H9 (cell line): ENCODE measurements at regions not wholly inside any gene's neighbourhood (a gene's known extent, or its start where the extent isn't known, plus 50 kb on each side); places are given as distances from the start of the nearest gene placed in this dataset.

Source experiments
- DNase-seq: peaks from one replicate; pipeline ENCODE4 v3.0.0-alpha.2; 2017
- H2AFZ ChIP-seq: one replicate; pipeline ENCODE4 v1.6.1; 2013; ENCODE audit warnings: mild to moderate bottlenecking, low read length, control low read depth, moderate library complexity
- H2AK5ac ChIP-seq: 2 replicates; pipeline ENCODE4 v1.6.1; 2013; ENCODE audit warnings: low read length, control low read depth, mixed read lengths; ENCODE audit not compliant: insufficient read length
- H2BK120ac ChIP-seq: one replicate; pipeline ENCODE4 v1.6.1; 2013; ENCODE audit warnings: low read depth, mild to moderate bottlenecking, low read length, control low read depth, inconsistent platforms; ENCODE audit not compliant: poor library complexity, severe bottlenecking
- H2BK12ac ChIP-seq: 2 replicates; pipeline ENCODE4 v1.6.1; 2013; ENCODE audit warnings: low read length, control low read depth, mixed read lengths, low read depth; ENCODE audit not compliant: insufficient read length
- H2BK15ac ChIP-seq: 2 replicates; pipeline ENCODE4 v1.6.1; 2013; ENCODE audit warnings: low read depth, low read length, control low read depth
- H2BK20ac ChIP-seq: one replicate; pipeline ENCODE4 v1.6.1; 2013; ENCODE audit warnings: low read depth, mild to moderate bottlenecking, low read length, control low read depth, inconsistent platforms; ENCODE audit not compliant: poor library complexity, severe bottlenecking
- H2BK5ac ChIP-seq: 2 replicates; pipeline ENCODE4 v1.6.1; 2013; ENCODE audit warnings: low read length, control low read depth, mixed read lengths; ENCODE audit not compliant: insufficient read length
- H3K14ac ChIP-seq: 2 replicates; pipeline ENCODE4 v1.6.1; 2013; ENCODE audit warnings: low read length, control low read depth; ENCODE audit not compliant: insufficient read depth
- H3K18ac ChIP-seq: 2 replicates; pipeline ENCODE4 v1.6.1; 2013; ENCODE audit warnings: low read depth, mild to moderate bottlenecking, mixed read lengths, low read length, control low read depth; ENCODE audit not compliant: insufficient read length
- H3K23ac ChIP-seq: 2 replicates; pipeline ENCODE4 v1.6.1; 2013; ENCODE audit warnings: low read length, control low read depth, mixed read lengths, low read depth; ENCODE audit not compliant: insufficient read length
- H3K23me2 ChIP-seq: 2 replicates; pipeline ENCODE4 v1.6.1; 2013; ENCODE audit warnings: low read depth, mild to moderate bottlenecking, mixed read lengths, low read length, control low read depth; ENCODE audit not compliant: insufficient read length, poor library complexity, severe bottlenecking
- H3K27ac ChIP-seq: 2 replicates; pipeline ENCODE4 v1.5.1; 2013; ENCODE audit warnings: low read length, control low read depth, mixed read lengths, low read depth; ENCODE audit not compliant: insufficient read length
- H3K27me3 ChIP-seq: 2 replicates; pipeline ENCODE4 v1.6.1; 2013; ENCODE audit warnings: low read length, control low read depth, inconsistent platforms; ENCODE audit not compliant: insufficient read depth
- H3K4ac ChIP-seq: 2 replicates; pipeline ENCODE4 v1.6.1; 2013; ENCODE audit warnings: low read depth, mild to moderate bottlenecking, control low read depth, inconsistent platforms, low read length, moderate library complexity
- H3K4me1 ChIP-seq: 2 replicates; pipeline ENCODE4 v1.6.1; 2013; ENCODE audit warnings: low read length, control low read depth, inconsistent platforms; ENCODE audit not compliant: insufficient read depth
- H3K4me2 ChIP-seq: 2 replicates; pipeline ENCODE4 v1.6.1; 2013; ENCODE audit warnings: low read length, control low read depth, mixed read lengths; ENCODE audit not compliant: insufficient read length, insufficient read depth
- H3K56ac ChIP-seq: 2 replicates; pipeline ENCODE4 v1.6.1; 2013; ENCODE audit warnings: low read depth, mild to moderate bottlenecking, mixed read lengths, low read length, control low read depth; ENCODE audit not compliant: insufficient read length
- H3K79me1 ChIP-seq: 2 replicates; pipeline ENCODE4 v1.6.1; 2013; ENCODE audit warnings: low read depth, mild to moderate bottlenecking, moderate library complexity, low read length, control low read depth, inconsistent platforms; ENCODE audit not compliant: insufficient read depth, poor library complexity, severe bottlenecking
- H3K79me2 ChIP-seq: 2 replicates; pipeline ENCODE4 v1.6.1; 2013; ENCODE audit warnings: low read length, control low read depth, inconsistent platforms; ENCODE audit not compliant: insufficient read depth
- H3K9ac ChIP-seq: 2 replicates; pipeline ENCODE4 v1.6.1; 2013; ENCODE audit warnings: low read length, control low read depth, mixed read lengths; ENCODE audit not compliant: insufficient read length; ENCODE audit errors: extremely low read depth
- H3K9me3 ChIP-seq: one replicate; pipeline ENCODE4 v1.6.1; 2013; ENCODE audit warnings: low read depth, low read length, inconsistent platforms; ENCODE audit not compliant: control insufficient read depth
- H3T11ph ChIP-seq: one replicate; pipeline ENCODE4 v1.6.1; 2013; ENCODE audit warnings: mild to moderate bottlenecking, low read length, control low read depth, inconsistent platforms
- H4K20me1 ChIP-seq: one replicate; pipeline ENCODE4 v1.6.1; 2013; ENCODE audit not compliant: control insufficient read depth, insufficient read length, insufficient read depth
- H4K5ac ChIP-seq: 2 replicates; pipeline ENCODE4 v1.6.1; 2013; ENCODE audit warnings: low read depth, mild to moderate bottlenecking, mixed read lengths, low read length, control low read depth; ENCODE audit not compliant: insufficient read length
- H4K8ac ChIP-seq: replicated peaks from 2 replicates; pipeline ENCODE4 v1.6.1; 2013; ENCODE audit warnings: low read length, control low read depth, mixed read lengths, low read depth; ENCODE audit not compliant: insufficient read length
- H4K91ac ChIP-seq: 2 replicates; pipeline ENCODE4 v1.6.1; 2013; ENCODE audit warnings: low read depth, mild to moderate bottlenecking, moderate library complexity, mixed read lengths, low read length, control low read depth; ENCODE audit not compliant: insufficient read length
- H3K27ac Mint-ChIP-seq, 3 experiments: 2 replicates in 2 of 3; 3 replicates in 1 of 3; pipeline ENCODE4 v1.8.0; 2020 to 2021; ENCODE audit warnings: mixed read lengths in 3 of 3, mild to moderate bottlenecking in 1 of 3, moderate library complexity in 1 of 3
- H3K27me3 Mint-ChIP-seq: 2 replicates; pipeline ENCODE4 v1.8.0; 2021; ENCODE audit warnings: low read depth, mild to moderate bottlenecking, moderate library complexity, mixed read lengths
- H3K36me3 Mint-ChIP-seq, 3 experiments: 2 replicates in 2 of 3; 3 replicates in 1 of 3; pipeline ENCODE4 v1.8.0; 2020 to 2021; ENCODE audit warnings: low read depth in 3 of 3, mixed read lengths in 3 of 3; ENCODE audit not compliant: insufficient read depth in 1 of 3
- H3K4me1 Mint-ChIP-seq, 2 experiments: 2 replicates each; pipeline ENCODE4 v1.8.0; 2020; ENCODE audit warnings: mixed read lengths in 2 of 2
- H3K4me3 Mint-ChIP-seq, 2 experiments: 2 replicates in 1 of 2; 3 replicates in 1 of 2; pipeline ENCODE4 v1.8.0; 2020 to 2021; ENCODE audit warnings: mild to moderate bottlenecking in 2 of 2, mixed read lengths in 2 of 2, moderate library complexity in 1 of 2
- H3K9me3 Mint-ChIP-seq, 2 experiments: 2 replicates in 1 of 2; 3 replicates in 1 of 2; pipeline ENCODE4 v1.8.0; 2020; ENCODE audit warnings: mild to moderate bottlenecking in 2 of 2, mixed read lengths in 2 of 2, moderate library complexity in 1 of 2
- WGBS: extraction: QIAGEN DNeasy Blood & Tissue Kit; methylation state at CpG from one replicate; pipeline ENCODE4 v1.1.7; 2013; ENCODE audit warnings: missing lambda C conversion rate, low lambda C conversion rate, mixed read lengths; ENCODE audit not compliant: insufficient read length; ENCODE audit errors: extremely low coverage; 5-methylcytosine and 5-hydroxymethylcytosine counted together
- TF ChIP-seq, protein P1 (sequence below): fragments of 200-600 bp; sonication (generic); conservative IDR thresholded peaks from 3 replicates; pipeline ENCODE4 v1.8.0; 2021; ENCODE audit warnings: antibody characterized with exemption, mild to moderate bottlenecking

DNA sequence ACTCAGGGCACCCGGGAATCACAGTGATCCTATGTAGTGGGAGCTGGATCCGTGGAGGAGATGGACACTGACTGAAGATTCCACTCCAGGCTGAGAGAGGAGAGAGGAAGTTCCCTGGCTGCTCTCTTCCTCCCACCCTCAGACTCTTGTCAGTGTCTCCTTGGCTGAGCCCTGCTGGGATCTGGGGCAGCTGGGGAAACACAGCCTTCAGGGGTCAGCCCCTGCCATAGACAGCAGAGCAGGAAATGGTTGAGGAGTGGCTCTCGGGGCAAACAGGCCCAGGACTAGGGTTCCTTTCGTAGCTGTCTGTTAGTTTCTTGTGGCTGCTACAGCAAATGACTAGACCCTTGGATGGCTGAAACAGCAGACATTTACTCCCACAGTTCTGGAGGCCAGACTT lies 174.4 kb upstream of the BMPER start:
- H4K91ac ChIP-seq: no peak overlapping the region
- no peaks in the 10 kb centered on the region for H3K79me2 ChIP-seq
- Mint-ChIP-seq H3K4me3 (no peak overlapping the region), H3K27ac (peak overlapping the region in 1 of 3 experiments; percentile 95; a peak in 1 of 7 replicates), H3K27me3 (peaks cover 2% of the 10 kb centered on the region; the same call in 1 of the 2 replicates), H3K9me3 (no peaks in the 10 kb centered on the region), H3K36me3 (no peaks in the 10 kb centered on the region; a peak in 2 of 7 replicates), H3K4me1 (peaks cover 27 to 33% of the 10 kb centered on the region in 2 experiments)
- H2BK12ac ChIP-seq: no peak overlapping the region
- H3K27me3 ChIP-seq: no peaks in the 10 kb centered on the region
- no peak overlapping the region for H3K4me2 ChIP-seq
- H3K23me2 ChIP-seq: no peaks in the 10 kb centered on the region
- no peak overlapping the region for H2AK5ac ChIP-seq
- no peak overlapping the region for H4K8ac ChIP-seq
- H3K56ac ChIP-seq: no peak overlapping the region
- H2BK15ac ChIP-seq: no peak overlapping the region
- no peak overlapping the region for H3T11ph ChIP-seq
- no peak for DNase-seq
- no peak overlapping the region; the same call in 1 of the 2 replicates for H3K14ac ChIP-seq
- H2AFZ ChIP-seq: no peak overlapping the region
- H2BK5ac ChIP-seq: no peak overlapping the region
- no peak overlapping the region for H3K4ac ChIP-seq
- TF ChIP-seq, protein P1, sequence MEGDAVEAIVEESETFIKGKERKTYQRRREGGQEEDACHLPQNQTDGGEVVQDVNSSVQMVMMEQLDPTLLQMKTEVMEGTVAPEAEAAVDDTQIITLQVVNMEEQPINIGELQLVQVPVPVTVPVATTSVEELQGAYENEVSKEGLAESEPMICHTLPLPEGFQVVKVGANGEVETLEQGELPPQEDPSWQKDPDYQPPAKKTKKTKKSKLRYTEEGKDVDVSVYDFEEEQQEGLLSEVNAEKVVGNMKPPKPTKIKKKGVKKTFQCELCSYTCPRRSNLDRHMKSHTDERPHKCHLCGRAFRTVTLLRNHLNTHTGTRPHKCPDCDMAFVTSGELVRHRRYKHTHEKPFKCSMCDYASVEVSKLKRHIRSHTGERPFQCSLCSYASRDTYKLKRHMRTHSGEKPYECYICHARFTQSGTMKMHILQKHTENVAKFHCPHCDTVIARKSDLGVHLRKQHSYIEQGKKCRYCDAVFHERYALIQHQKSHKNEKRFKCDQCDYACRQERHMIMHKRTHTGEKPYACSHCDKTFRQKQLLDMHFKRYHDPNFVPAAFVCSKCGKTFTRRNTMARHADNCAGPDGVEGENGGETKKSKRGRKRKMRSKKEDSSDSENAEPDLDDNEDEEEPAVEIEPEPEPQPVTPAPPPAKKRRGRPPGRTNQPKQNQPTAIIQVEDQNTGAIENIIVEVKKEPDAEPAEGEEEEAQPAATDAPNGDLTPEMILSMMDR: no peak
- WGBS: no CpG with 5 or more reads among the region's 4 CpGs
- no peak overlapping the region for H4K5ac ChIP-seq
- no peak overlapping the region for H2BK20ac ChIP-seq
- no peak overlapping the region for H3K27ac ChIP-seq
- no peak overlapping the region for H3K23ac ChIP-seq
- no peak overlapping the region for H2BK120ac ChIP-seq
- H3K4me1 ChIP-seq: peaks cover 5% of the 10 kb centered on the region; the same call in 1 of the 2 replicates
- H4K20me1 ChIP-seq: no peaks in the 10 kb centered on the region
- no peaks in the 10 kb centered on the region for H3K9me3 ChIP-seq
- no peak overlapping the region for H3K18ac ChIP-seq
- H3K9ac ChIP-seq: no peak overlapping the region
- H3K79me1 ChIP-seq: no peaks in the 10 kb centered on the region
